GM21723 (cell line): ENCODE measurements at regions not wholly inside any gene's neighbourhood (a gene's known extent, or its start where the extent isn't known, plus 50 kb on each side); places are given as distances from the start of the nearest gene placed in this dataset.

Source experiments
- ATAC-seq: cut with Tn5 transposase; IDR thresholded peaks from one replicate; pipeline ENCODE4 v1.9.1; 2021; ENCODE audit warnings: mild to moderate bottlenecking, moderate library complexity; ENCODE audit not compliant: unreplicated experiment

DNA sequence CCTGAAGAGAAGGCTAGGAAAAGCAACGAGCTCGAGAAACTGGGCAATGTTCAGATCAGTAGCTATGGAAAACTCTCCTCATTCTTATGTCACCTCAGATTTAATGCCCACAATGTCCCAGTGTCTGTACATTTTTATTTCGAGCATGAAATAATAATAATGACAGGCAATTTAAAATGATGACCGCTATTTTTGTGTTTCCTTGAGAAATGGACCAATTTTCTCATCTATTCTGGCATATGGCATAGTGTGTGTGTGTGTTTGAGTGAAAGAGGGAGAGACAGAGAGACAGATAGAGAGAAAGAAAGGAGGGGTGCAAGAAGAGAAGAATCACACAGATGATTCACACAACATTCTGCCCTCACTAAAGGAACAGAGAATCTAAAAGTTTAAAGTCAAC, 119.1 kb upstream of the C1orf21 start:
- ATAC-seq: no peak

DNA sequence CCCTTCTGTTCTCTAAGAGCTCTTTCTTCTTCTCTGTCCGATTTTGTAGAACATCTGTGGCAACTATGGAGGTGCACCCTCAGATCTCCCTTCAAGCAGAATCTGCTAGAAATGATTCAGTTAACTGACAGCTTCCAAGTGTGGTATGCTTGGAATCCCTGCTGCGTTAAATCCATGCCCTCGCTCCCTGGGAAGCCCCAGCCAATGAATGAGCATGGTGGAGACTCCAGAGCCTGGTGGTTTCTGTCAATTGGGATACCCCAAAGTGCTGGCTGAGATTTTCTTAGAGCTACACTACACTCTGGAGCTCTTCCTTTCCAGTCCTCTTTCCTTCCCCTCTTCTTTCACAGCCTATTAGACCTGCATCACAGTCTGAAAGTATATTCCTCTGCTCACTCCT, 116.3 kb upstream of the C1orf21 start:
- ATAC-seq: no peak

DNA sequence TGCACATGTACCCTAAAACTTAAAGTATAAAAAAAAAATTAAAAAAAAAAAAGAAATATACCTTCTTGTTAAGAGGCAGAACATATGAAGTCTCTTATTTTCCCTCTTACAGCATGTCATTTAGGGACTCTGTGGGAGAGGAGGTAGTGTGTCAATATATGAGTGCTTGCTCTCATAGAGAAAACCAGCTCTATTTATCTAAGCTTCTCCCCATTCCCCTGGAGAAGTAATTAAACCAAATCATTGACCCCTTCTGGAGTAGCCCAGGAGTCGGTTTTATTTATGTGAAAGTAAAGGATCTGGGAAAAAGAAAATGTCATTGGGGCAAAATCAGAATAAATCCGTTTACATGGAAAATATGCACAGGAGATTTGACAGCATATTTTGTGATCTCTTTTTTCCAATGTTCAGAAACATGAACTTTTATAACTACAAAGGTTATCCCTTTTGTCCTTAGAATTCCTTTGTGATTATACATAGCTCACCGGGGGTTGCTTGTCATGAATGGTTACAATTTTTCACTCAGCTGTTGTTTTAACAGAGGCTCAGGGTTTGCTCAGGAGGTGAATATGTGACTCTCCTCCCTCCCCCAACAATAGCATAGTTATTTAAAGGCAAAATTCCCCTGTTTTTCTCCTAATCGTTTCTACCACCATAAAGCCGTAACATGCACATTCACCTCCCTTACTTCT, 114.5 kb upstream of the C1orf21 start:
- ATAC-seq: no peak

DNA sequence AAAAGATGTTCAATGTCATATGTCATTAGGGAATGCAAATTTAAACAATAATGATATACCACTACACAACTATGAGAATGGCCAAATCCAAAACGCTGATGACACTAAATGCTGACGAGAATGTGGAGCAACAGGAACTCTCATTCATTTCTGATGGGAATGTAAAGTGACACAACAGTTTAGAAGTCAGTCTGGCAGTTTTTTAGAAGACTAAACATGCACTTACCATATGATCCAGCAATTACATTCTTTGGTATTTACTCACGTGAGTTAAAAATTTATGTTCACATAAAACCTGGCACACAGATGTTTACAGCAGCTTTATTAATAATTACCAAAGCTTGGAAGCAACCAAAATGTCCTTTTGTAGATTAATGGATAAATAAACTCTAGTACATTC, 110.4 kb upstream of the C1orf21 start:
- ATAC-seq: no peak

DNA sequence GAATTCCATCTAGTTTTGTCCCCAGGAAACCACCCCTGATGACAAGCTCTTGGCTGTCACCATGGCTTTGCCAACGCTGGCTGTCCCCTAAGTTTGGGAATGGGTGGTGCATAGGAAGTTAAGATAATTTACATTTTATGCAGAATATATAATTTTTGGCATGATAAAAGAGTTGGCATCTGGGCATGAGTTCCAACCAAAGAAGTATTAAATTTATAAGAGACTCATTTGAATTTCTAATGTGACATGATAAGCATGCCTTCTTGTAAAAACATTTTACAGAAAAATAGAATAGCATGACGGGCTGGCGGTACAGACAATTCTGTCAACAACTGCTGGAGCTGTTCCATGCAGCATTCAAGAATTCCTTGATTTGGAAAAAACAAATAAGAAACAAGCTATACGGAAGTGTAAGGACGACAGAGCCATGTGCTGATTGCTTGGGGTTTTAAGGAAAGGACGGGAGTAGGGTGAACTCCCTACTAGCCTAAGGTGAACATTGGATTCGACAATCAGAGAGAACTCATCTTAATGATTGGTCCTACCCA, 106.8 kb upstream of the C1orf21 start:
- no peak for ATAC-seq

DNA sequence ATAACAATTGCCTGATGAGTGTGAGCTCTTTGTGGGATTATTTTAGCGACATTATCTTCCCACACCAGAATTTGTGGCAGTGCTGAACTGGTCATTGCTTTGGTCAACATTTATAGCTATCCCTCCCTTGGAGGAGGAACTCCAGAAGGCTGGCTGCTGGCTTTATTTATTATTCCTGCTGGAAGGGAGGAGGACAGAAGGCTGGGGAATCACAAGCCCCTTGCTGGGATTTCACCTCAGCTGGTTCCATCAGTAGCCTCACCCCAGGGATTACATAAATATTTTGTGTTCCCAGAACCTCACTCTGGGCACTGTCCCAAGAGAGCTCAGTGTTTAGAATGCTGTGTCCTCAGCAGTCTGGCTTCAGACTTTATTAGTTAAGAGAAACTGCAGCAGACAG, 102.8 kb upstream of the C1orf21 start:
- no peak for ATAC-seq

DNA sequence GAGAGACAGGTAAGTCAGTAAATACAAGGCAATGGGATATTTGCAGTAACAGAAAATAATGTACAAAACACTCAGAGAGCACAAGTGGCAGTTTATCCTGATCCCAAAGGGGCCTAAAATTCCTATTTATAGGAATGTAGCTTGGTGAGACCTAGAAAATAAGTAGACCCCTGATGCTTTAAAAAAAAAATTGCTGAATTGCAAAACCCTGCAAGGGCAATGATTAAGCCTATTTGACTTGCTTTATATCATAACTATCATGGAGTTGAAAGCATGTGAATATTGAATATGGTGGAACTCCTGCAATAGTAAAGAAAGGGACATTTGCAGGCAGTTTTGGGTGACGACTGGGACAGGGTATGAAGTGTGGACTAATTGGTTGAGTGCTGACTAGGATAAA, 101.9 kb upstream of the C1orf21 start:
- no peak for ATAC-seq

DNA sequence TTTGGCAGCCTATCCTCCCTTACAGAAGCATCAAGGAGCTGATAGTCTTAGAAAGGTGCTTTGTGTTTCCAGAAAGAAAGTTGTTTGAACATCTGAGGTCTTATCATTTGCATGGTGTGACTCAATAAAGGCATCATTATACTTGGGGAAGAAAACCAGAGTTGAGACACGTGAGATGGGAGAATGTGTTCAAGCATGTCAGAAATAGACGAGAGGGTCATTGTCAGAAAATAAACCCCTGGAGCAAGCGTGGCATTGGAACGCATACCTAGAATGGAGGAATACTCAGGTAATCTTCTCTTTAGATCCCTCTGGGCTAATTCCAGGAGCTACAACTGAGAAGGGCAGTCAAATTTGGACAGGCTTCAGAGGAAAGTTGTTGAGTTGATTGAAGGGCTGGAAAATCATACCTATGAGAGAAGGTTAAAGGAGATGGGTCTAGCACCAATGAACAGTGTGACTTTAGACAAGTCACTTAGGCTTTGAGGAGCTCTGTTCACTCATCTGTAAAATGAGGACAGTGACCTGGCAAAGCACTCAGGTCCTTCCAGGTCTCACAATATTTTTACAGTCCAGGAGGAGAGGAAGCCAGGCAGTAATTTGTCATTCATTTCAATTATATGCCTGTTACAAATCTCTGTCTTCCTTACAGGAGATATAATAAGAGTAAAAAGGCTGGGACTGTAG, 101.3 kb upstream of the C1orf21 start:
- ATAC-seq: no peak

DNA sequence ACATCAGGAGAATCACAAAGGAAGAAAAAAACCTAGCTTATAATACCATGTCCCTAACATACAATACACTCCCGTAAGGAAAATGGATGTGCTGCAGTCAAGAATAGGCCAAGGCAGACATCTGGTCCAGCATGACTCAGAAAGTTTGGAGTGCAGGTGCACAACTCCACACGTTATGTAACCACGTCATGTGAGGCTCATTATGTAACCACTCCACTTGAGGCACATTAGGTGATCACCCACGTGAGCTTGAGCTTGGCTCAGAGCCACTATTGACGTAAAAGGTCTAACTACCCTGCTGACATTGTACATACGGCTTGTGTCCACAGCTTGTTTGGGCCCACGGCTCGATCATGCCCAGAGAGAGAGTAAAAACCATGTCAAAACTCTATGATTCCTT, 99.8 kb upstream of the C1orf21 start:
- no peak for ATAC-seq

DNA sequence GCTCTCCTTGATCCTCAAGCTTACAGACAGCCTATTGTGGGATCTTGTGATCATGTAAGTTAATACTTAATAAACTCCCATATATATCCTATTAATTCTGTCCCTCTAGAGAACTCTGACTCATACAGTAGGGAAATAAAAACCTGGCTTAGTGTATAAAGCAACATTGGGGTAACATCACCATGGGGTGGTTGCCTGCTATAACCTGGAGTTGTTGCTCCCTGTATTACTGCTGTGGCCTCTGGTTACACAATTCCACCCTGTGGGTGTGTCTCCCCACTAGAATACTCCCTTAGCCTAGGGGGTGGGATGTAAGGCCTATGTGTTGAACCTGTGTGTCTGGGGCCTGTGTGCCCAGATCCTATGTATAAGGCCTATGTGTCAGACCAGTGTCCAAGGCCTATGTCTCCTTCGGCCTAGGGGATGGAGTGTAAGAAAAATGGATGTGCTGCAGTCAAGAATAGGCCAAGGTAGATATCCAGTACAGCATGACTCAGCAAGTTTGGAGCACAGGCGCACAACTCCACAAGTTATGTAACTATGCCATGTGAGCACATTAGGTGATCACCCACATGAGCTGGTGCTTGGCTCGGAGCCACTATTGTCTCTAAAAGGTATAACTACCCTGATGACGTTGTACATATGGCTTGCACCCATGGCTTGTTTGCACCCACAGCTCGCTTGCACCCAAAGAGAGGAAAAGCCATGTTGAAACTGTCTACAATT, 96.8 kb upstream of the C1orf21 start:
- no peak for ATAC-seq

DNA sequence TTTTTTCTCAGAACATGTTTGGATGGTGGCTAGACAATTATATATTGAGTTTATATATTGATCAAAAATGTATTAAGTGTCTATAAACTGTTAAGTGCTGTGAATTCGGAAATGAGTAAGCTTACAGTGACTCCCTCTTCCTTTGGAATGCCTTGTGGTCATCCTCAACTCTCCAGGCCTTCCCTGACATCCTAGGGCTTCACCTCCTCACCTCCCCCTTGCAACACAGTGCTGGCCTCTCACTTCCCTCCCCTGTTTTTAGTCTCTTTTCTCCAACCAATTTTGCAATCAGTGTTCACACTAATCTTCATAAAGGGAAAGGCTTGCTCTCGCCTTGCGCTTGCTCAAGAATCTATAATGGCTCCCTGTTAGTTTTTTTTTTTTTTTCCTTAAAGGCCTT, 95.1 kb upstream of the C1orf21 start:
- ATAC-seq: no peak

DNA sequence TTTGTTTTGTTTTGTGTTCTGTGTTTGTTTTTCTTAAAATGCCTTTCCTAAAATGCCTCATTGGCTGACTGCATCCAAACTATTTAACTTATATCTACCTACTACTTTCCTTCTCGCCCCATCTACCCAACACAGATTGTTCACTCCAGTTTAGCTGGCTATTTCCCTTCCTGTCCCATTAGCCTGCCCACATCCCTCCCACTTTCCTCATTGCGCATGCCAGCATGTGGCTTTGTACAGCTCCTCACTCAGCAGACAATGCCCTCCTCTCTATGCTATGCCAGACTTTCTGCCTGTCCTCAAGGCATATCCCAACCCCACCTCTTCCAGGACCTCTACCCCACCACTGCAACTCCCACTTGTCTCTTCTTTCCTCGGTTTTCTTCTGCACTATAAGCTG, 94.7 kb upstream of the C1orf21 start:
- no peak for ATAC-seq

DNA sequence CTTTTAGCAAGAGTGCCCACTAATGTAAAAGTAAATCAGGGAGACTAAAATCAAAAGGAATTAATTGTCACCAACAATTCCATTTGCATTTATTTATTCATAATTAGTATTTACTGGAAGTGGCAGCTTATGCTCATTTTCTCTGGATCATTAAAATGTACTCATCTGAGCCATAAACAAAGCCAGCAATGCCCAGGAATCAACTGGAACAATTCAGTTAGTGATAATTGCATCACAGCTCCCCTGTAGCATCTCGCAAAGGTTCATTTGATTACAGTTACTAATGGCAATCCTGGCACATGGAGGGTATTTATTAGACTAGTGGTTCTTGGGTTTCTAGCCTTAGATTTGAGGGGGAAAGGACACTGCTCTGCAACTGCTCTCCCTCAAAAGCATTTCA, 92.7 kb upstream of the C1orf21 start:
- ATAC-seq: no peak

DNA sequence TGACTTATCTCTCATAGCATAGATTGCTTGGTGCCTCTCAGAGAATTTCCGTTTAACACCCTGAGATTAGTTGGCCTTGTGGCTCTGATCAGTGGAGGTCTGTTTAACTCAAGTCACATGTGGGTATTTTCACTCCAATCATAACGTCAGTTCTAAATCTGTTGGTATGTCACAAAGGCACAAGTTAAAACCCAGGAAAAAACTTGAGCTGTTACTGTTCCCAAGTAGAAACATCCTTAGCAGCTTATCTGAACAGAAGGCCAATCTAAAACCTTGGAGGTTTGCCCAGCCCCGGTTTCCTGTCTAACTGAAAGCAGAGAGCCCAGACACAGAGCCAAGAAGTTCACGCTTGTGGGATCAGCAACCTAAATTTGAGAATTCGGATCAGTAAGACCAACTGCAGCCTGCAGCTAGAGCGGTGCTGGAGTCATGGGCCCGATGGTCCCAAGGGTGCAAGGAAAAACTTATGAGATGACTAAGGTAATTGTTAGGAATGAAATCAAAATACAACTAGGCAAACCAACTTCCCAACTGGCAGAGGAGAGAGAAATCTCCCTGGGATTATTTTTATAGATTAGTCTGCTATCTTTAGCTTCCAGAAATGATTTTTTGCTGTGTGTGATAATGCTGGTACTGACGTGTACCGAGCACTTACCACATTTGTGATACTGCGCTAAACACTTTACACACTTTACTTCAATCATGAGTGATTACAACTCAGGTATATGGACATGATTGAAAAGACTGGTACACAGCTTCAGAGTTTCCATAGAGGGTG, 90.2 kb upstream of the C1orf21 start:
- ATAC-seq: no peak

DNA sequence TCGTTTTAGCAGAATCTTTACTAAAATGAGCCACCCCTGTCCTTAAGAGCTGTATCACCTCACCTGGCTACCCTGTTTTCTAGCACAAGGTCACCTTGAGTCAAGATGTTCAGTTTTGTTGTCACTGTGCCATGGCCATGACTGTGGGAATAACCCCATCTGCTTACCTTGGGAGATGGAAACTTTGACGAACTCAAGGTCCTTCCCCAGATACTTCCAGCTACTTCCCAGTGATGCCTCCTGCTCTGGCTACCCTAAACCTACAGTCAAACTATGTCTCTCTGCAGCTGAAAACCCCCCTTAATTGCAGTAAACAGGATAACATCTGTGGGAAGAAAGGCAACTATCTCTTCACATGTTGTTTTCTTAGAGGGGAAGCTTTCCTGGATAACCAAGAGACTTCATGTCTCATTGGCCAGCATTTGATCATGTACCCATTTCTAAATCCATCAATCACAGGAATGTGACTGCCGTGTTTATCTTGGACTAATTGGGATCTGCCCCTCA, 89.5 kb upstream of the C1orf21 start:
- no peak for ATAC-seq

DNA sequence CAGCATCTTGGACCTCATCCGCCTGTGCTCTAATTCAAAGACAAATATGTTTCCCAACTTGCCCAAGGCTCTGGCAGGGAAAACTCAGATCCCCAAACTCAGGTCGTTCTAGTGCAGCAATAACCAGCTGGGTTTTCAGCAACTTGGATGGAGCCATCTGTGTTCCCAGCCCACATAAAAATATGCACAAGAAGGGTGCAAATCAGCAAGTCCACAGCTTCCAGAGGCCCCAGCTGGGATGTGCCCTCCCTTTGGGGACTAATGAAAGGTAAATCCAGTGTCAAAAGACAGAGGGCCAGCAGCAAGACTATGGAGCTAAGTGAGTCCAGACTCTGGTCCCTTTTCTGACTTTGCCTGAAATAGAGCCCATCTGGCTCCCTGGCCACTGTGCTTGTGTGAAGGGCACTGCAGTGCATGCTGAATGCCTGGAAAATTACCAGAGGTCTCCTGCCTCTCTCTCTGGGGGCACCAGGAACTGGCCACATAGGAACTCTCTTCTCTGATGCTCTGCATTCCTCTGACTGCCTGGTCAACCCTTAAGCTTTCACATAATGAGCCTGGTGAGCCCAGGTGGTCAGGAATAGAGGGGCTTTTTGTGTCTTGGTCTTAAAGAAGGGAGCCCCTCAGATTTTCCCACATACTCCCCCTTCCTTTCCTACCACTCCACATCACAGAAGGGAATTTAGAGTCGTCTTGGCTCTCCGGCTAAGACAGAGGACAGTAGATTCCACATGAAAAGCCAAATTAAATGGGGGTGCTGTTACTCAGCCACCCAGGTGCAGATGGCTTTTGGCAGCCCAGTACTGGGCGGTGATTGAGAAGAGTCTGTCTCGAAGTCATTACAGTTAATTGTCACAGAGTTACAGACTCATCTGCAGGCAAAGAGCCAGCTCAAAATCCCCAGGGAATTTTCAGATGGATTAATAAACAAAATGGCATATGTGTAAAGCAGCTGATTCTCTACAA, 88.1 kb upstream of the C1orf21 start:
- no peak for ATAC-seq

DNA sequence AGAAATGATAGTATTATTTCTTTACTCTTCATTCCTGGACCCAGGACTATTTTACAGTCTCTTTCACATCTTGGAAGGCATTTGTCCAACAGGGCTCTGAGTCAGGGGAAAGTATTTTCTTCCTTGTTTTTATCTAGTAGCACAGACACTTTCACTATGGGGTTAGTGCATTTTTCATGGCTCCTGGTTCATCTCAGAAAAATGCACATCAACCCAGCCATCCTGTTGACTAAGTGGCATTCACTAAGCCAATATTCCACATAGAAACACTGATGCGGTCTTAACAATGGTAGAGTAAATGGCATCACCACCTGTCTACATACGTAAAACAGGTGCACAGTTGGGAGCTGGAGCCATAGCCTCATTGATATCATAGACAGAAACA, 87.4 kb upstream of the C1orf21 start:
- no peak for ATAC-seq

DNA sequence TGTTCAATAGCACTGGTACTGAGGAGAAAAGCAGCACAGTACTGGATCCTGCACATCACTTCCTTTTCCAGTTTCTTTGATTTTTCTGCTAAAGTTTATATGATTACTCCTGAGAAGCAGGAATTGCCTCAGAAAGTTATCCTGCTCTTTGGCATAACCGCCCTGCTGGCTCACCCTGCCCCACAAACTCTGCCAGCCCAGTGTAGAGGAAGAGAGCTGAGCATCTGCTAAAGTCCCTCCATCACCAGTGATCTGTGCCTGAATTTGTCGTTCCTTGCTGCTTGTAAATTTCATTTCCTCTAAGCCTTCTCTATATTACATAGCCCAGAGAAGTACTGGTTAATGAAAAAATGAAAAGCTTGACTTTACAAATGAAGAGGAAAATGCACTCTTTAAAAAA, 87.0 kb upstream of the C1orf21 start:
- no peak for ATAC-seq

DNA sequence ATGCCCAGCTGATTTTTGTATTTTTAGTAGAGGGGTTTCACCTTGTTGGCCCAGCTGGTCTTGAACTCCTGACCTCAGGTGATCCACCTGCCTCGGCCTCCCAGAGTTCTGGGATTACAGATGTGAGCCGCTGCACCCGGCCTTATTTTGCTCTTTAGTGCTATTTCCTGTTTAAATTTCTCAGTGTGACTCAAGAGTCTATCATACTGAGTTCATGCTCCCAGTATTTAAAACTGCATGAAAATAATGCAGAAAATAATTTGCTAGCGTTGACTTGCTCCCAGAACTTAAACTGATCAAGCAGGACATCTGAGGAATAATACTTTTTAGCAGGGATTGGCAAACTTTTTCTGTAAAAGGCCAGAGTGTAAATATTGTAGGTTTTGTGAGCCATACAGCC, 86.4 kb upstream of the C1orf21 start:
- no peak for ATAC-seq

DNA sequence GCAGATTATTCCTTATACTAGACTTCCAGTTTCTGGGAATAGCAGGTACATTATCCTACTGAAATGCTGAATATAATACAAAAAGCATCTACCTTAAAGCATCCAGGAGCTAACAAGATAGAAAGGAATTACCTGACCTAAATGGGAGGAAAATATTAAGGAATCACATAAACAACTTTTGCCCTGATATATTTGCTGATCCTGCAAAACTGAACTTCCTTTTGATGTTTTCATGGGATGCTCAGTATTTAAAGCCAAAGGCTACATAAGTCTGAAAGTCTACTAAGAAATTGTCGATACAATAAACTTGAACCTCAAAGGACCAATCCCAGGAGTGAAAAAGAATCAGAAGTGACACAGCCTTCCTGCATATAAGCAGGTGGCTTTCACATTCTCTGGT, 85.6 kb upstream of the C1orf21 start:
- no peak for ATAC-seq
